ENCODE measurements at regions not wholly inside any gene's neighbourhood (a gene's known extent, or its start where the extent isn't known, plus 50 kb on each side); places are given as distances from the start of the nearest gene placed in this dataset.

GRCh38 chr9:135416664-135417290 lies 62.8 kb upstream of the PPP1R26 start:
- DNase-seq (ENCODE audit: extremely low read depth in 1 of 11, low read depth in 9 of 11, low spot score in 4 of 11): no peak

GRCh38 chr9:135418161-135418560 lies 61.4 kb upstream of the PPP1R26 start:
- no peak for DNase-seq (ENCODE audit: extremely low read depth in 1 of 11, low read depth in 9 of 11, low spot score in 4 of 11)

- DNase-seq (ENCODE audit: extremely low read depth in 1 of 11, low read depth in 9 of 11, low spot score in 4 of 11): no peak
Measured at GRCh38 chr9:135419106-135419505, 60.5 kb upstream of the PPP1R26 start.

DNA sequence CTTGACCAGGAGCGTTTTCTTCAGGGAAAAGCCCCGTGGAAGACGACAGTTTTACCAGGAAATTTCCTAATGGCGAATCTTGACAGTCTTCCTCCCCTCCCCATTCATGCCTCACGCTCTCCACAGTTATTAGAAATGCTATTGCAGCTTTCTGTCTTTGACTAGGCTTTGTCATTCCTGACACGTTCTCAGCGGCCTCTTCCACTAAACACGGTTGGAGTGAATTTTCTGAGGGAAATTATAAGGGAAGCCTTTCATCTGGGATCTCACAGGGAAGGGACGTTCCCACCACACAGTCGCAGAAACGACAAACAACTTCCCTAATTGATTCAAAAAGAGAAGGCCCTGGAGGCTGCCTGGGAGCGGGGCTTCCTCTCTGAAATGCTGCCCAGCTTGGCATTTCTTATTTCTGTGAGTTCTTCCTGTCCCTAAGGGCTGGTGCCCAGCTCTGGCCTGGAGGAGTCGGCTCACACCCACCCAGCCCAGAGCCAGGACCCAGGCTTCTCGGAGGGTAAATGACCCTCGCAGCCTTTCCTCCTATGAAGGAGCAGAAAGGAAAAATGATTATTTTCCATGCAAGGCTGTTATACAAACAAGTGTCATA lies 57.1 kb upstream of the PPP1R26 start:
- no peak for DNase-seq (ENCODE audit: extremely low read depth in 1 of 11, low read depth in 9 of 11, low spot score in 4 of 11)

DNA sequence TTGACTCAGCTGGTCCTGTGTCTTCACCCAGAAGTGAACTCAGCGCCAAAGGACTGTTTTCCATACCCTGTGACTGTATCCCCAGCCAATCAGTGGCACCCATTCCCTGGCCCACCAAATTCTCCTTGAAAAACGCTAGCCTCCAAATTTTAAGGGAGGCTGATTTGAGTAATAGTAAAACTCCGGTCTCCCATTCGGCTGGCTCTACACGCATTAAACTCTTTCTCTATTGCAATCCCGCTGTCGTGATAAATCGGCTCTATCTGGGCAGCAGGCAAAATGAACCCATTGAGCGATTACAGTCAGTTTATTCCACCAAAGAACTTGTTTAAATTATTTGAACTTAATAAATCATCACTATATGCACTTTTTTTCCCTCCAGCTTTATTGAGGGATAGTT lies 55.9 kb upstream of the PPP1R26 start:
- DNase-seq (ENCODE audit: extremely low read depth in 1 of 11, low read depth in 9 of 11, low spot score in 4 of 11): no peak
